ENCODE measurements at regions not wholly inside any gene's neighbourhood (a gene's known extent, or its start where the extent isn't known, plus 50 kb on each side); places are given as distances from the start of the nearest gene placed in this dataset.

DNA sequence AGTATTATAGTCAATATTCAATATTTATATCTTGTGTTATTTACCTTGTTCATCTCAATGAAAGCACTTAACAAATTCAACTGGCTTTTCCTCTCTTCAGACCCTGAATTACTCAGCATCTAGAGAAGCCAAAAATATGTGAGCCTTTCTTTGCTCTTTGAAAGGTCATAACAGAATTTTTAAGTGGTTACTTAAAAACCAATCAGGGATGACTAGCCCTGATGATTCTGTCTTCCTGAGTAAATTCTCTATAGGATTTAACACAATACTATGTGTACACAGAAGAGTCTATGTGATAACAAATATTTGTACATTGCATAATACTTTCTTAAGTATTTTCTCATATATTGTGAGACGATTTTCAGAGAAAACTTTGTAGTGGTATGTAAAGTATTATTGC lies 546.3 kb downstream of the MAT2B start:
- DNase-seq = no peak

DNA sequence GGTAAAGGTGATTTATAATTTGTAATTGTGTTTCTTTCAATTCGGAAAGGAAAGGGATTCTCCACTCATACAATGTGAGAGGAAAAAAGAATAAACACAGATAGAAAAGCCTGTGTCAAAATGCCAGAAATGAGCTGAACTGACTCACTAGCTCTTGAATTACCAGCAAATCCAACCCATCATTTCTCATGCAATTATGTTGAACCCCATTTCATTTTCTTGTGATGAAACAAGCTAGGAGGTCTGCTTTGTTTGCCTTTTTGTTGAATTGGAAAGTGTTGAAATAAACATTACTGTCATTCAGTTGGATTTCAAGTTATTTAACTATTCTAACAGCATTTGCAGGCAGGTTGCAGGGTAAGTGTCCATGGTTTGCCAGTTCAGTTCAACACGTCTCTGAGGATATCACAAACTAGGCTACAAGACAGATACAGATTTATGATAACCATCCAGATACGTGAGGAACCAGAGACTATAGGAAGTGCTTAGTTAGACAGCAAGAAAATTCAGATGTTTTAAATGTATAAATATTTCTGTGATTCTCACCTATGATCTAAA lies 547.2 kb downstream of the MAT2B start:
- no peak for DNase-seq

DNA sequence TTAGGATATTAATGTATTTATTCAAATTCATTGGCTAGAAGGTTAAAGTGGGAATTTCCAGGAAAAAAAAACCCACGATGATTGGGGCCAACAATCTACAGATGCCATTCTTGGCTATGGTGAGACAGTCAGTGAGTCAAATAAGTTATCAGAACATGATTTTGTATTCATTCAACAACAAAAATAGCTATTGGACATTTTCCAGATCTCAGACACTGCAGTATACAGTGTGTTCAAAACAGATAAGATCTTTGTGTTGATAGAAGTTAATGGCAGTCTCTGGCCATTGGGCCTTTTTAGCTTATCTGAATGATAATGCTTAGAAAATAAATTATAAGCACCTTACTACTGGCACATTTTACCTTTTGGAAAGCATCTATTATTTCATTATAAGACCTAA lies 547.7 kb downstream of the MAT2B start:
- no peak for DNase-seq

DNA sequence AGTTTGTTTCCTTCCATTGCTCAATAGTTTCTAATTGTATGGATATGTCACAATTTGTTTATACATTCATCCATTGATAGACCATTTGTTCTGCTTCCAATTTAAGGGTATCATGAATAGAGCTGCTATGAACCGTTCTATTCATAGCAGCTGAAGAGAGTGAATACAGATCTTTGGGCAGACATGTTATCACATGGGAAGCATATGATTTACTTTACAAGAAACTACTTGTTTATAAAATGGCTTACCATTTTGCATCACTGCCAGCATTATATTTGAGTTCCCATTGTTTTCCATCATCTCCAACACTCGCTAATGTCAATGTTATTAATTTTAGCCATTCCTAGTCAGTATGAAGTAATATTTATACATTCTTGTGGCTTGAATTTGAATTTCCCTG lies 549.0 kb downstream of the MAT2B start:
- no peak for DNase-seq

DNA sequence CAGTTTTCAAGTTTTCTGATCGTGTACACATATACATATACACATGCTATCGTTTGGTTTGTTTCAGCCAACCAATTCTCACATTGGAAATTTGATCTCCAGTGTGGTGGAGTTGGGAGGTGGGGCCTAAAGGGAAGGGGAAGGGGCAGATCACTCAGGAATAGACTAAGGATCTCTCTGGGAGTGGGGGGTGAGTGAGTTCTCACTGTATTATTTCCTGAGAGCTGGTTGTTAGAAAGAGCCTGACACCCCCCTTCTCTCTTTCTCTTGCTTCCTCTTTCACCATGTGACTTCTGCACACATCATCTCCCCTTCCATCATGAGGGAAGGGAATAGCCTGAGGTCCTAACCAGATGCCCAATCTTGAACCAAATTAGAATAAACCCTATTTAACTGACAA lies 551.7 kb downstream of the MAT2B start:
- DNase-seq = no peak

DNA sequence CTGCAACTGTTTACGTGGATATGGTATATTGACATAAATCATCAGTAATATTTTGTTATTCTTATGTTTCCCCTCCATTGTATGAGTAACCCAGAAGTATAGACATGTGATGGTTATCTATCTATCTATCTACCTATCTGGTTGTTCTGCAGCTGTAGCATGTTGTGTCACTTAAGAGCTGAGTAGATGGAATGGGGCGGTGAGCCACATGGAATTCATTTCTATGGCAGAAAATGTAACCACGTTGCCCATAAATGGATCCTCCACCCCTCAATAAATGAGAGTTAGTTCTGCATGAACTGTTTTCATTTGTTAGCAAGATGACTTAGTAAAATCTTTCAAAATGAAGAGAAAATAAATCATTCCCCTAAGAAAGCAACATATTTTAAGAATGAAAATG lies 553.2 kb downstream of the MAT2B start:
- no peak for DNase-seq

DNA sequence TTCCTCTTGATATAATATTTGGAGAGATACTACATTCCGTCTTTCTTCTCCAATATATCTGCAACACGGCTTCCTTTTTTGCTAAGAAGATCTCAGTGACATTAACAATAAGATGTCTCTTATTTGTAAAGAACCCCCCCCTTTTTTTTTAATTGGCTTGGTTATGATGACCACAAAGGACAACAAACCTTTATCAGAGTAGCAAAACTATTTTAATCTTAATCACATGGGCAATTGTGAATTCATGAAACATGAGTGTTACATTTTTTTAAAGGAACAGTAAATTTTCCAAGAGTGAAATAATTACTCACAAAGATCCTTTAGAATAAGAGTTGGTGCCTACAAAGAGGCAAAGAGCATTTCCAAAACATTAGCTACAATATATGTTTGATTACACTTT lies 554.1 kb downstream of the MAT2B start:
- DNase-seq = no peak

DNA sequence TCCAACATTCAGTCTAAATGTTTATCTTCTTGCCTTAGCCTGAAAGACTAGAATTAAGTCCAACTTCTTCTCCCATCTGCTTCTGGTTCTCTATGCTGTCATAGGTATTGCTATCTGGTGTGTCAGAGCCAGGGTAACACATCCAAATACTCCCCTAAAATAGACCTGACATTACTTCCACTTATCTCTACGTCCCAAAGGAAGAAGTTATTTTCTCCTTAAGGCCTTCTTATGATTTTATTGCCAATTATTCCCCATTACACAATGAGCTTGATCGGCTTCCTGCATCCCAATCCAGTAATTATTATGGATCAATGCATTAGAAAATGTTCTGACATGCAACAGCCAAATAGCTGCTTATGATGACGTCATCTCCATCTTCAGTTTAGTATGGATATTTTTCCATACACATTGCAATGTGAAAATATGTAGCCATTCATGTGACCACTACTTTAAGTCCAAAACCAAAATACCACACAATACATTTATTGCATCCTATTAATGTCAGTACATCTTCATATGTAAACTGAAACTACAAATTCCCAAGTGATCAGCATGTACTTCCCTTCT lies 555.5 kb downstream of the MAT2B start:
- DNase-seq = no peak

DNA sequence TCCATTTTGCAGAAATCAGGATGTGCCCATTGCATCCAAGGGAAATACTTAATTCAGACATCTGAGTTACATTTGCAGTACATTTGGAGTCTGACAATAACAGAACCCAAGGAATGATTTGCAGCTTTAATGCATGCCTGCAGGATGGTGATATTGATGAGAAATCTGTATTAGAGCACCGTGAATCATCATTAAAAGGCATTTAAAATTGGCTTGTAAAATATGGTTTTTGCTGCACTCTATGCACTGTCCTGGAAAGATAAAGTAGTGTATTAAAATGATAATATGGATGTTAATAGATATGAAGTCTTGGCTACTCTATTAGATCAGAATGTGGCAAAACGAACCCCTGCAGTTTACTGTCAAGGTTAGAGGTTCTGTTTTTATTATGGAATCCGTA lies 556.9 kb downstream of the MAT2B start:
- DNase-seq = no peak

DNA sequence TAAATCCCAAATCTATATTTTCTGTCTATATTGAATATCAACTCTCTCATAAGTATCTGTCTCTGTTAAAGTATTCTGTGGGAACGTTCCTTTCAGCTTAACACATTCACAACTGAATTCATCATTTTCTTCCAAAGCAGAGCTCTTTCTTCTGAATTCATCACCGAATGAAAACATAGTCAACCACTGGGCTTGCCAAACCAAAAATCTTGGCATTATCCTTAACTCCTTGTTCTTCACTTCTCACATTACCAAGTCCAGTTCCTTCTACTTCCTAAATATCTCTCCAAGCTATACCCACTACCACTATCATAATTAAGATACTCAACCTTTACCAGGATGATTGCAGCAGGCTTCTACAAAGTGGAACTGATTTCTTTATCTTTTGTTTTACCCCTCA lies 559.8 kb downstream of the MAT2B start:
- DNase-seq = no peak

DNA sequence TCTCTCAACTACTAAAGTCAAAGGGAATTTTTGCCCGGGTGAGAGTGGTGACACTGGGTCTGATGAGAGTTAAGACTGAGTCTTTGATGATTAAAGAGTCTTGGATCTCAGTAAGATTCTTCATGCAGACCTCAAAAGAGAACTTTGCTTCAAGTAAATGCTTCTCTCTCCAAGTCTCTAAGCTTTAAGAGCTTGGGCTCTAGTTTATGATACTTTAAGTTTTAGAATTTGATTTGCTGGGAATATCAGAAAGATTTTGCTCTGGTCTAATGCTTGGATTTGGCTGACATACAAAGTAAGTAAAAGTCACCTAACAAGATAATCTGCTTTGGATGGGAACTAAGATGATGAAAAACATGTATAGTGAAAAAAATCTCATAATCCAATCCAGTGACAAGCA lies 566.3 kb downstream of the MAT2B start:
- DNase-seq = no peak

DNA sequence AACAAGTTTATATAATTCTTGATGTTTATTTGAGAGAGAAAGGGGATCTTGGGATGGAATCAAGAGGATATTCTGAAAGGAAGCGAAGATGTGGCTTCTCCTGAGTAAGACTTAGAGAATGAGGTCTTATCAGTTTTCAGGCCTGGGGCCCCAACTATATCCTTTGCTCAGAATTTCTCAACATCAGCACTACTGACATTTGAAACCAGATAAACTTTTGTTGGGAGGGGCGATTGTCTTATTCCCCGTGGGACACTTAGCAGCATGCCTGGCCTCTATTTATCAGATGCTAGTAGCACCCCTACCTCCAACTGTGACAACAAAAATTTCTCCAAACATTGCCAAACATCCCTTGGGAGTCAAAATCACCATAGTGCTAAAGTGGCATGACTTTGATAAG lies 567.7 kb downstream of the MAT2B start:
- DNase-seq = no peak

DNA sequence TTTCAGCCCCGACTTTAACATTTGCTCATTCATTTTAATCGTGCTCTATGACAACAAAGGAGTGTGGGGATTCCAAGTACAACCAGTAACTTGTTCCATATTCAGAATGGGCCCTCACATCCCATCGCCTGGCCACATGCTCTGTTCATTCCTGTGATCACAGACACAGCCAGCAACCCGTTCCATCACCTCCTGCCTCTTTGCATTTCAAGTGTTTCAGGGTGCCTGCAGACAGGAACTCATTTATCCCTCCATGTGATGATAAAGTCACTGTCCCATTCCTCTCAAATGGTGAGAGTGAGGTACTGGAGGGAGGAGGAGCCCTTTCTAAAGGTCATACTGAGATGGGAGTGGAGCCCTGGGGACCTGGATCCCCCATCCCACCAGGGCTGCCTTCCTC lies 571.1 kb downstream of the MAT2B start:
- DNase-seq = no peak

DNA sequence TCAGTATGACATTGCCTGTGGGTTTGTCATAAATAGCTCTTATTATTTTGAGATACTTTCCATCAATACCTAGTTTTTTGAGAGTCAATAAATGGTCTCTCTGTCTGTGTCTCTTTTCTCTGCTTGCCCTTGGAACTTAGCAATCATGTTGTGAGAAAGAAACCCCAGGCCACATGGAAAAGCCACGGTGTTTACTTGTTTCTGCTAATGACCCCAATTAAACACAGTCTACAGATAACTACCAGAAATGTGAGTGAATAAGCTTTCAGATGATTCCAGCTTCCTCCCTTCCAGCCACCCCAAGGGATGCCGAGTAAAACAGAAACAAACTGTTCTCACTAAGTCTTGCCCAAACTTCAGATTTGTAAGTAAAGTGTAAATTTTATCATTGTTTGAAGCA lies 584.9 kb downstream of the MAT2B start:
- DNase-seq = no peak

DNA sequence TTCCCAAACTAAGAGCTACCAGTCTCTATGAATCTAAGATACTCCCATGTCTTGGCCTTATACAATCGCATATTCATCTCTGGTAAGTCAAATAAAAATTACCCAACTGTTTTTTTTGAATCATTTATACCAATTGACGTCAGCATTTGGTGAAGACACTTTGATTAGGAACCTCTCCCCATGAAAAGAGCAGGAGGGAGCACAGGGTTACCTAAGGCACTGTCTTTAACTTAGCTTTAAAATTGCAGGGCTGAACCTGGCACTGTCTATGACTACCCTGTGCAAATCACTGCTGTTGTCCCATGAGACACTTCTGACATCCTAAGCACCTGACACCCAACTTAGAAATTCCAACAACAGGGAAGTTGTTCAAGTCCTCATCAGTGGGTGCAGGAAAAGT lies 586.4 kb downstream of the MAT2B start:
- no peak for DNase-seq

DNA sequence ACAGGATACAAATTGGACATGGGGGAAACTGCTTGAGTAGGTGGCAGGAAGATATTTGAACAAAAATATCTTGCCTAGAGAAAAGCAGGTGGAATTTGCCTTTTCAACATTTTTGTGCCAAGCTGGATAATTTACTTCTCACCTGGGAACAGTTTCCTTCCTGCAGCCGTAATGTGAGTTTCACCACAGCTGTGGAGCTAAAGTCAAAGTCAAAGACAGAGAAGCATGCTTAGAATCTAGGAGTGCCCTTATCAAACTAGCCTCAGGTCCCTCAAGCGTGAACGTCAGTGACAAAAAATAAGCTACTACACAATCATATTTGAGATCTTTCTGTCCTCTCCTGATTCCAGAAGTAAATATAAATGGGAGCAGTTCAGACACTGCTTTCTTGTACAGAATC lies 588.9 kb downstream of the MAT2B start:
- no peak for DNase-seq

DNA sequence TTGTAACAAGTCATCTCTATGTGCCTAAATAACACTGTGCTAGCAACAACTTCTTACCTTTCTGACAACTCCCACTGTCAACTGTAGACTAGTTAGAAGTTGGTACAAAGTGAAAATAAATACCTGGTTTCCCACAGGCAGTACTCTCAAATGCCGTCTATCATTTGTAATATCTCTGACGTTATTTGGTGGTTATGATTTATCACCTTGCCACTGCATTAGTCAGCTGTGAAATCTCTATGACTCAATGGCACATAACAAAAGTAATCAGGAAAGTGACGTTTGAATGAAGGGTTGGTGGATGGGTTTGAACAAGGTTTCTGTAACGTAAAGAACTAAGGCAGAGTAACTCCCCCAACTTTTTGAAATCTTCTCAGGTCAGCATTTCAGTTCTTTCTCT lies 592.3 kb downstream of the MAT2B start:
- no peak for DNase-seq

DNA sequence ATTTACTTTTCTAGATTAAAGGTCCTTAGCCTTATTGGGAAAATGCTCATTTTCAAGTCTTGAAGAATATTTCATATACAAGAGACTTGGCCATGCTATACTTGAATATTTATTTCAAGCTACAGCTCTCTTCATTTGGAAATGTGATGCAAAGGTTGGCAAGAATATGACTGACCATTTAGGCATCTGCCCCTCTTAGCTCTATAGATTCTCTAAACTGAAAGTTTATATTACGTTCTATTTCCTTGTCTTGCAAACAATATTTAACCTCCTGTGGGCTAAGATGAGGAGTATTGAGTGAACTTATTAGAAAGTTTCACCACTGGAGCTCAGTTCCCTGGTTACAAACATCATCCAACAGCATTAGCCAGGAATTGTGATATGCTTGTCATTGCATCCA lies 593.1 kb downstream of the MAT2B start:
- DNase-seq = no peak

DNA sequence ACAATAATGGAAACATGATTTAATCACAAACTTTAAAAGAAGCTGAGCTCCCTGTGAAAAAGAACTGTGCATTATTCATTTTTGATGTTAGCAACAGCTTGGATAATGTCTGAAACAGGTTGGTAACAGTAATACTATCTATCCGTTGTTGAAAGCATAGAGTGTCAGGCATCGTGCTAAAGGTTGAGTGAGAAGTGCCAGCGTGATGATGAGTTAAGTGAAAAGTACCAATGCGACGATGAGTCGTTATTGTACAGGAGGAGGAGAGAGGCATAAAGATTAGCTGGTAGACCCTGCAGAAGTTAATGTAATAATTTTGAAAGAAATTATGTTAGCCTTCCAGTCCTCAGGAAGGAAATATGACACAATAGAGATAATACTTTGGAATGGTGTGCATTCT lies 593.6 kb downstream of the MAT2B start:
- no peak for DNase-seq

DNA sequence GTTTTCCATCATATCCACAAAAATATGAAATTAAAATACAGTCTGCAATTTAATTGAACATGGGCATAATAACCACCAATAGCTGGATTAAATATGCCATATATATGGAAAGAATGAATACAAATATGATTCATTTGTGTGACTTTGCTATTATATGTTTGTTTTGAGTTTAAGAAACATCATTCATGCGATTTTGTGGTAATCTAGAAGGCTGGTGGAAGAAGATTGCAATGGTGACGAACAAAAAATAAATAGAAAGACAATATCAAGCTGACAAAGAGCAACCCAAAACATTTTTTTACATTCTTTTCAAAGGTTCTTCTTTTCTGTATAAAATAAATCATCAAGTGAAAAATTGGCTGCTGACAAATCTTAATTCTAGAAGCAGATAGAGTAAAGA lies 610.0 kb downstream of the MAT2B start:
- DNase-seq = no peak

DNA sequence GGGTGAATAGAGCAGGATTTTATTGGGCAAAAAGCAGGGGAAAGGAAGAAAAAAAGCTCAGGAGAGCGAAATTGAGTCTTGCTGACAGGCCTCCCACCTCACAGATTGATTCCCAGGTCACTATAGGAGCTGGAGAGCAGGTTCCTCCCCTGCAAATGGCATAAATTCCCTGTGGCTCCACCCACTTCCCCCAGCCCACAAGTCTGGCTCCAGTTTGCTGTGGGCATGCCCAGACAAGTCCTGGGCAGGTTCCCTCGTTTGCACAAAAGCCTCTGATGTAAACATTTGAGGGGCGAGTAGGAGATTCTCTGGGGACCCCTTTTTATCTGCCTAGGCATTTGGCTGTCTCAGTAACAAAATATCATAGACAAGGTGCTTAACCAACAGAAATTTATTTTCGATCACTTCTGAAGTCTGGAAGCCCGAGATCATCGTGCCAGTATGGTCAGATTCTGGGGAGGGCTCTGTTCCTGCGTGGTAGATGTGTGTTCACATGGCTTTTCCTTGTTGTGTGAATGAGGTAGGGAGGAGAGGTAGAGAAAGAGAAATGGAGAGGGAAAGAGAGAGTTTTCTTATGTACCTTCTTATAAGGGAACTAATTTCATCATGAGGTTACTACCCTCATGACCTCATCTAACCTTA lies 614.5 kb downstream of the MAT2B start:
- DNase-seq = no peak

DNA sequence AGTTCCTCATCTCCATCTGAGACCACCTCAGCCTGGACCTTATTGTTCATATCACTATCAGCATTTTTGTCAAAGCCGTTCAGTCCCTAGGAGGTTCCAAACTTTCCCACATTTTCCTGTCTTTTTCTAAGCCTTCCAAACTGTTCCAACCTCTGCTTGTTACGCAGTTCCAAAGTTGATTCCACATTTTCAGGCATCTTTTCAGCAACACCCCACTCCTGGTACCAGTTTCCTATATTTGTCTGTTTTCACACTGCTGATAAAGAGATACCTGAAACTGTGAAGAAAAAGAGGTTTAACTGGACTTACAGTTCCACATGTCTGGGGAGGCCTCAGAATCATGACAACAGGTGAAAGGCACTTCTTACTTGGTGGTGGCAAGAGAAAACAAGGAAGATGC lies 622.1 kb downstream of the MAT2B start:
- DNase-seq = no peak

DNA sequence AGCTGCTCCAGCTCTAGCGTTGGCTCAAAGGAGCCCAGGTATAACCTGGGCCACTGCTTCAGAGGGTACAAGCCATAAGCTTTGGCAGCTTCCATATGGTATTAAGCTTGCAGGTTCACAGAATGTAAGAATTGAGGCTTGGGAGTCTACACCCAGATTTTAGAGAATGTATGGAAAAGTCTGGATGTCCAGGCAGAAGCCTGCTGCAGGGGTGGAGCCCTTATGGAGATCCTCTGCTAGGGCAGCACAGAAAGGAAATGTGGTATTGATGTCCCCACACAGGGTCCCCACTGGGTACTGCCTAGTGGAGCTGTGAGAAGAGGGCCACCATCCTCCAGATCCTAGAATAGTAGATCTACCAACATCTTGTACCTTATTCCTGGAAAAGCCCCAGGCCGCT lies 626.9 kb downstream of the MAT2B start:
- DNase-seq = no peak

DNA sequence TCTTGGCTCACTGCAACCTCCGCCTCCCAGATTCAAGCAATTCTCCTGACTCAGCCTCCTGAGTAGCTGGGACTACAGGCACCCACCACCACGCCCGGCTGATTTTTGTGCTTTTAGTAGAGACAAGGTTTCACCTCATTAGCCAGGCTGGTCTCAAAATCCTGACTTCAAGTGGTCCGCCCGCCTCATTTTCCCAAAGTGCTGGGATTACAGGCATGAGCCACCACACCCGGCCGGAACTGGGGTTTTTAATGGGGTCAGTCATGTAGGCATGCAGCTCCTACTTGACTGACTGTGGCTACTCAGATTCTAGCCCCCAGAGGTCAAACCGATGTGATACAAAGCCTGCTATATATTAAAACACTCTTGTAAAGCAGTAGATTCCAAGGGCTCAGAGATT lies 631.7 kb downstream of the MAT2B start:
- no peak for DNase-seq

DNA sequence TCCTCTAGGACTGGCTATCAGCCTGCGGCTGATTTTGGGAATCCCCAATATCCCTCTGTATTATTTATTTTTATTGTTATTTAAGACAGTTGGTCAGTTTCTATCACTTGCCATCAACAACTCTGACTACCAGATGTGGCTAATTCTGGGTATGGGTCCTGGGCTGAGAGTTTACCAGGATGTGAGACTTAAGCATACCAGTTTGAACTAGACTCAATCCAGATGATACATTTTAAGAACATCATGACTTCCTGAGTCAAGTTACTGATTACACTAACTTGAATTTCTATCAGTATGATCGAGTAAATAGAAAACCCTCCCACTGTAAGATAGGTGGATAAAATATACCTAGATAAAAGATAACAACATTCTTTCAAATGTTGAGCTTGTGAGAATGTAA lies 634.0 kb downstream of the MAT2B start:
- no peak for DNase-seq

Data from NCI-H1092 treated with DMSO at 0.1 percent for 48 hours (cell line).